K562 (cell line): ENCODE measurements at regions not wholly inside any gene's neighbourhood (a gene's known extent, or its start where the extent isn't known, plus 50 kb on each side); places are given as distances from the start of the nearest gene placed in this dataset.

ENCODE experiments used
- ATAC-seq: fragments of 200-7000 bp; cut with Tn5 transposase; 3 replicates; pipeline ENCODE4 v1.9.1; 2020; ENCODE audit warnings: moderate library complexity
- BruUV-seq: library from RNA; stranded (reverse); fragments of 400-500 nt; replicated peaks from 2 replicates; lab custom pipeline; 2021; lab: Mats Ljungman, UMichigan
- CTCF ChIA-PET: fragments of 300-600 bp; formaldehyde crosslinking; extraction: SDS; loops from one replicate; lab custom pipeline; 2021; ENCODE audit warnings: low intra/inter-chr PET ratio; lab: Yijun Ruan, JAX
- POLR2A ChIA-PET: fragments of 300-600, 350-650 bp; sonication (Branson Sonifier 250); formaldehyde crosslinking; extraction: SDS; loops from one replicate; lab custom pipeline; 2021; ENCODE audit warnings: antibody characterized with exemption, inconsistent platforms; lab: Yijun Ruan, JAX
- DNase-seq, 4 experiments: peaks; one replicate each; pipeline versions ENCODE4 v3.0.0 to v3.0.0-alpha.2; 2011 to 2018; ENCODE audit warnings: low spot score in 3 of 4, mixed read lengths in 3 of 4; ENCODE audit errors: extremely low read depth in 1 of 4
- FAIRE-seq: peaks from 2 replicates; lab custom pipeline; 2011; peaks lifted over from hg19 to GRCh38; lab: Jason Lieb, UNC
- H2AFZ ChIP-seq: 2 replicates; pipeline ENCODE4 v1.6.0; 2011; ENCODE audit warnings: low read depth, low read length, control low read depth, inconsistent platforms
- H3K27ac ChIP-seq: fragments of 200-600 bp; 3 replicates; pipeline ENCODE4 v1.8.0; 2011; ENCODE audit warnings: low read depth, mild to moderate bottlenecking, control low read depth, inconsistent platforms, low read length, moderate library complexity, mixed read lengths; ENCODE audit errors: extremely low read depth
- H3K27me3 ChIP-seq, 2 experiments: fragments of 300-600 bp in 1 of 2; 2 replicates in 1 of 2; 3 replicates in 1 of 2; pipeline versions ENCODE4 v1.6.0 to v1.8.0; 2011; ENCODE audit warnings: inconsistent platforms in 2 of 2, low read length in 2 of 2, mild to moderate bottlenecking in 1 of 2, mixed read lengths in 1 of 2, moderate library complexity in 1 of 2; ENCODE audit not compliant: control insufficient read depth in 2 of 2, insufficient read depth in 2 of 2
- H3K36me3 ChIP-seq: fragments of 300-600 bp; 3 replicates; pipeline ENCODE4 v1.8.0; 2011; ENCODE audit warnings: mild to moderate bottlenecking, low read length, inconsistent platforms; ENCODE audit not compliant: control insufficient read depth, insufficient read depth
- H3K4me1 ChIP-seq, 2 experiments: fragments of 200-600 bp in 1 of 2; replicated peaks in 1 of 2; 2 replicates in 1 of 2; 3 replicates in 1 of 2; pipeline versions ENCODE4 v1.5.1 to v1.8.0; 2011; ENCODE audit warnings: inconsistent platforms in 2 of 2, low read length in 2 of 2, mild to moderate bottlenecking in 1 of 2, mixed read lengths in 1 of 2, moderate library complexity in 1 of 2; ENCODE audit not compliant: control insufficient read depth in 2 of 2, insufficient read depth in 2 of 2
- H3K4me2 ChIP-seq: 2 replicates; pipeline ENCODE4 v1.6.1; 2011; ENCODE audit warnings: low read length, control low read depth, inconsistent platforms, mixed read lengths; ENCODE audit not compliant: insufficient read depth
- H3K4me3 ChIP-seq: fragments of 200-600 bp; sonication (generic), shearing (Covaris generic); 2 replicates; pipeline ENCODE4 v1.5.1; 2016; ENCODE audit warnings: control low read depth, inconsistent platforms
- H3K79me2 ChIP-seq: fragments of 200-600 bp; 3 replicates; pipeline ENCODE4 v1.8.0; 2011; ENCODE audit warnings: low read length, inconsistent platforms; ENCODE audit not compliant: control insufficient read depth, insufficient read depth
- H3K9ac ChIP-seq, 2 experiments: 2 replicates each; pipeline versions ENCODE4 v1.6.0 to v1.6.1; 2011; ENCODE audit warnings: low read depth in 2 of 2, low read length in 2 of 2, control low read depth in 1 of 2, inconsistent platforms in 1 of 2, mild to moderate bottlenecking in 1 of 2, mixed read lengths in 1 of 2; ENCODE audit not compliant: insufficient read depth in 1 of 2
- H3K9me1 ChIP-seq: one replicate; pipeline ENCODE4 v1.6.0; 2011; ENCODE audit warnings: inconsistent platforms, mild to moderate bottlenecking, low read length, moderate library complexity; ENCODE audit not compliant: control insufficient read depth, insufficient read depth
- H3K9me3 ChIP-seq: replicated peaks from 2 replicates; pipeline ENCODE4 v1.5.1; 2011; ENCODE audit warnings: low read depth, low read length, inconsistent platforms; ENCODE audit not compliant: control insufficient read depth, insufficient read depth
- H4K20me1 ChIP-seq: replicated peaks from 2 replicates; pipeline ENCODE4 v1.6.1; 2011; ENCODE audit warnings: low read length, inconsistent platforms, mixed read lengths; ENCODE audit not compliant: control insufficient read depth, insufficient read depth
- BCLAF1 ChIP-seq, 2 experiments: fragments of 450-650 bp in 1 of 2; IDR thresholded peaks; 2 replicates each; pipeline ENCODE4 v1.6.1; 2011 to 2017; ENCODE audit warnings: low read depth in 2 of 2, antibody characterized with exemption in 1 of 2, borderline replicate concordance in 1 of 2, low read length in 1 of 2, mild to moderate bottlenecking in 1 of 2, mixed read lengths in 1 of 2; ENCODE audit not compliant: control insufficient read depth in 1 of 2
- BHLHE40 ChIP-seq: IDR thresholded peaks from 2 replicates; pipeline ENCODE4 v1.6.1; 2011; ENCODE audit warnings: low read length, improper control_type of control experiment
- CAMTA2 ChIP-seq: fragments of 250-450 bp; sonication (Bioruptor Pico); conservative IDR thresholded peaks from 2 replicates; pipeline ENCODE4 v1.5.1; 2022
- EP400 ChIP-seq: fragments of 450-650 bp; IDR thresholded peaks from 2 replicates; pipeline ENCODE4 v1.6.1; 2017; ENCODE audit warnings: antibody characterized with exemption, mild to moderate bottlenecking, moderate library complexity
- ETV5 ChIP-seq: sonication (generic); formaldehyde crosslinking; IDR thresholded peaks from 2 replicates; pipeline ENCODE4 v1.4.0; 2020; ENCODE audit warnings: low read depth, mild to moderate bottlenecking, missing genetic modification reagents
- MYBL2 ChIP-seq, 2 experiments: fragments of 450-650 bp in 1 of 2; sonication (generic) in 1 of 2; formaldehyde crosslinking in 1 of 2; IDR thresholded peaks; 2 replicates each; pipeline versions ENCODE4 v1.6.1 to v1.8.1; 2017 to 2022; ENCODE audit warnings: borderline replicate concordance in 1 of 2, inconsistent platforms in 1 of 2, low read depth in 1 of 2, mild to moderate bottlenecking in 1 of 2, missing genetic modification reagents in 1 of 2, moderate library complexity in 1 of 2
- NR2C2 ChIP-seq, 2 experiments: fragments of 200-800 bp in 1 of 2; sonication (Bioruptor generic) in 1 of 2; sonication (generic) in 1 of 2; formaldehyde crosslinking in 1 of 2; IDR thresholded peaks; 2 replicates each; pipeline versions ENCODE4 v1.6.1 to v1.8.0; 2016 to 2022; ENCODE audit warnings: mild to moderate bottlenecking in 1 of 2, missing compliant biosample characterization in 1 of 2, missing genetic modification characterization in 1 of 2, missing genetic modification reagents in 1 of 2
- RB1 ChIP-seq: fragments of 450-650 bp; IDR thresholded peaks from 2 replicates; pipeline ENCODE4 v1.6.1; 2017; ENCODE audit warnings: low read depth, mild to moderate bottlenecking
- SAFB2 ChIP-seq: fragments of 200-400 bp; formaldehyde crosslinking; IDR thresholded peaks from 2 replicates; pipeline ENCODE4 v1.6.1; 2018; ENCODE audit warnings: borderline replicate concordance, low read length, low read depth, moderate library complexity; ENCODE audit not compliant: severe bottlenecking
- TAF1 ChIP-seq: IDR thresholded peaks from 2 replicates; pipeline ENCODE4 v1.6.1; 2011; ENCODE audit warnings: mild to moderate bottlenecking, low read length, moderate library complexity; ENCODE audit not compliant: insufficient read depth, control insufficient read depth, severe bottlenecking; ENCODE audit errors: extremely low read depth
- ZNF282 ChIP-seq: sonication (generic); formaldehyde crosslinking; IDR thresholded peaks from 2 replicates; pipeline ENCODE4 v1.8.1; 2023; ENCODE audit warnings: missing genetic modification reagents
- ZNF3 ChIP-seq: fragments of 250-450 bp; sonication (Bioruptor Pico); IDR thresholded peaks from 2 replicates; pipeline ENCODE4 v1.5.0; 2021; ENCODE audit warnings: mild to moderate bottlenecking, moderate library complexity
- ZNF780A ChIP-seq: fragments of 250-450 bp; sonication (Bioruptor Pico); IDR thresholded peaks from 2 replicates; pipeline ENCODE4 v1.5.0; 2021; ENCODE audit warnings: mild to moderate bottlenecking
- WGBS: fragments of 100-300 bp; shearing (Covaris generic); methylation state at CpG from one replicate; pipeline ENCODE4 v1.1.6; 2016; ENCODE audit warnings: low coverage, mixed read lengths; ENCODE audit not compliant: insufficient coverage; ENCODE audit errors: missing lambda C conversion rate; 5-methylcytosine and 5-hydroxymethylcytosine counted together
- in situ Hi-C: fragments of 300-500 bp; cut with MboI; formaldehyde crosslinking; loops from 4 replicates; pipeline ENCODE4 v1.15.0; 2018; ENCODE audit warnings: inconsistent platforms, mixed read lengths
- intact Hi-C: fragments of 100-400 bp; cut with micrococcal nuclease; formaldehyde crosslinking; loops from 2 replicates; pipeline ENCODE4 v1.14.2; 2022

GRCh38 chr18:77530732-77531131 lies 281.1 kb downstream of the GALR1 start:
- ATAC-seq (no peak), DNase-seq (no peak), FAIRE-seq (no peak)
- no peak for TF ChIP-seq CAMTA2
- TF ChIP-seq TAF1: no peak
- no peak for TF ChIP-seq ZNF780A (CRISPR knock-in tag)
- TF ChIP-seq BHLHE40: no peak
- TF ChIP-seq NR2C2 (CRISPR knock-in tag; IDR thresholded peaks at IDR 0.05): no peak
- TF ChIP-seq NR2C2 (tag; IDR thresholded peaks at IDR 0.05): no peak
- in situ Hi-C loops (no loop called here), intact Hi-C loops (no loop called here)
- BruUV-seq: no TSS peak
- no peak overlapping the region for H3K27ac ChIP-seq
- CTCF ChIA-PET: no interaction called here
- H3K9ac ChIP-seq: no peak overlapping the region
- POLR2A ChIA-PET: no interaction called here
- H2AFZ ChIP-seq: no peak overlapping the region
- no peak overlapping the region for H3K4me2 ChIP-seq
- no peaks in the 10 kb centered on the region for H3K27me3 ChIP-seq
- no peaks in the 10 kb centered on the region for H4K20me1 ChIP-seq
- H3K4me3 ChIP-seq: no peak overlapping the region
- no peaks in the 10 kb centered on the region for H3K9me1 ChIP-seq
- WGBS: 0% methylated on average over 8 of the region's 9 CpGs
- no peaks in the 10 kb centered on the region for H3K9me3 ChIP-seq
- no peaks in the 10 kb centered on the region for H3K36me3 ChIP-seq
- H3K4me1 ChIP-seq: no peaks in the 10 kb centered on the region
- no peaks in the 10 kb centered on the region for H3K79me2 ChIP-seq

DNA sequence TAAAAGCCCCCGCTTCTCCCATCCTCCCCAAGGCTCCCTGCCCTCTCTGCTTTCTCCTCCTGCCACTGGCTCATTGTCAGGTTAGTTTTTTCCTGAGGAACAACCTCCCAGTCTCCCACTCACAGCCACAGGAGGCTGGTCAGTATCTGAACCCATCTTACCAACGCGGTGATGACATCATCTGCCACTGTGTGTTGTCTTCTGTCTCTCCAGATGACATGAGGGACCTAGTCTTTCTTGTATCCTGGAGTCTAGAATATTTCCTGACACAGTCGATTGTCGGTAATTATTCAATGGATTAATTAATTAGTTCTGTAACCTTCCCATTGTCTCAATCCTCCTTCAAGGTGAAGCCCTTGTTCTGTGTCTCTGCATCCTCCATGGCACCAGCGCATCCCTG lies 290.2 kb downstream of the GALR1 start:
- H3K36me3 ChIP-seq: no peaks in the 10 kb centered on the region
- 0% methylated on average over 6 of the region's 6 CpGs for WGBS
- intact Hi-C loops (no loop called here), in situ Hi-C loops (no loop called here)
- no peak overlapping the region for H3K9ac ChIP-seq
- H3K27ac ChIP-seq: no peak overlapping the region
- H3K4me1 ChIP-seq: no peaks in the 10 kb centered on the region
- ChIA-PET CTCF (no interaction called here), POLR2A (no interaction called here)
- no peaks in the 10 kb centered on the region for H4K20me1 ChIP-seq
- H3K4me2 ChIP-seq: no peak overlapping the region
- FAIRE-seq: no peak
- H3K27me3 ChIP-seq: no peaks in the 10 kb centered on the region
- no peak overlapping the region for H2AFZ ChIP-seq
- no peaks in the 10 kb centered on the region for H3K9me1 ChIP-seq
- no TSS peak for BruUV-seq
- DNase-seq: no peak
- no peak for ATAC-seq
- H3K79me2 ChIP-seq: no peaks in the 10 kb centered on the region
- H3K4me3 ChIP-seq: no peak overlapping the region
- H3K9me3 ChIP-seq: no peaks in the 10 kb centered on the region
- TF ChIP-seq BCLAF1 (IDR thresholded peaks at IDR 0.05; ENCODE audit: borderline replicate concordance in 1 of 2, control insufficient read depth in 1 of 2, low read depth in 2 of 2, low read length in 1 of 2): no peak
- TF ChIP-seq EP400: no peak
- no peak for TF ChIP-seq MYBL2 (IDR thresholded peaks at IDR 0.05; ENCODE audit: low read depth)
- TF ChIP-seq MYBL2 (CRISPR knock-in tag; IDR thresholded peaks at IDR 0.05; ENCODE audit: borderline replicate concordance): no peak
- TF ChIP-seq ZNF3 (CRISPR knock-in tag): no peak
- no peak for TF ChIP-seq RB1
- no peak for TF ChIP-seq SAFB2
- no peak for TF ChIP-seq ZNF282 (CRISPR knock-in tag)
- no peak for TF ChIP-seq ETV5
